ENCODE measurements at regions not wholly inside any gene's neighbourhood (a gene's known extent, or its start where the extent isn't known, plus 50 kb on each side); places are given as distances from the start of the nearest gene placed in this dataset.

- TF ChIP-seq TBP (IDR thresholded peaks at IDR 0.05; ENCODE audit: low read depth, low read length) (no peak), CTCF (IDR thresholded peaks at IDR 0.05; ENCODE audit: control extremely low read depth in 1 of 3, insufficient read depth in 1 of 3, low read depth in 1 of 3, low read length in 3 of 3) (no peak), POLR2A (IDR thresholded peaks at IDR 0.05; ENCODE audit: control extremely low read depth in 1 of 2, low read depth in 2 of 2, low read length in 2 of 2) (no peak), BRCA1 (IDR thresholded peaks at IDR 0.05; ENCODE audit: low read depth, low read length) (no peak), KDM5A (IDR thresholded peaks at IDR 0.05; ENCODE audit: low read length) (no peak), ATF3 (IDR thresholded peaks at IDR 0.05; ENCODE audit: insufficient read depth, low read depth, low read length) (no peak), EGR1 (IDR thresholded peaks at IDR 0.05; ENCODE audit: borderline replicate concordance, low read depth, low read length) (no peak), SRF (IDR thresholded peaks at IDR 0.05; ENCODE audit: low read depth, low read length) (no peak), TAF7 (optimal IDR thresholded peaks at IDR 0.05; ENCODE audit: borderline replicate concordance, low read depth, low read length) (no peak), EZH2 (IDR thresholded peaks at IDR 0.05; ENCODE audit: low read depth, low read length, severe bottlenecking) (no peak), RAD21 (IDR thresholded peaks at IDR 0.05 in 1 of 2, conservative IDR thresholded peaks at IDR 0.05 in 1 of 2; ENCODE audit: low read depth in 2 of 2, low read length in 2 of 2) (no peak), POLR2AphosphoS5 (IDR thresholded peaks at IDR 0.05; ENCODE audit: low read depth, low read length) (no peak)
Measured at GRCh38 chr22:22424956-22425355, 83.6 kb downstream of the ZNF280B start.

Data from H1 (cell line).